ENCODE measurements at regions not wholly inside any gene's neighbourhood (a gene's known extent, or its start where the extent isn't known, plus 50 kb on each side); places are given as distances from the start of the nearest gene placed in this dataset.

DNA sequence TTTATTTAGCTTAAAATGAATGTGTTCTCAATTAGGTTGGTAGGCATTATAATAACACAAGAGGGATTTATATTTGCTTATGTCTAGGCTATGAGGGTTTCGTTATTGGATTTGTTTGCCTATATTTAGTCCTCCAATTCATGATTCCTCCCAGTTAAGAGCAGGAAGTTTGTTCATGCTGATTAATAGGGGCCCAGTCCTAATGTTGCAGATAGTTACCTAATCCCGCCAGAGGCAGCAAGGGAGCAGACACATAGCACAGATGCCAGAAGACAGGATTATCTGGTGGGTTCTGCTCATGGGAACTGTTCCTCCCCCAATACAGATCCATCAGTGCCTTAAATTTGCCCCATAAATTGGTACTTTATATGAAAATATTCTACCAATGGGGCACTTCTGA lies 100.8 kb upstream of the TLE4 start:
- TF ChIP-seq, protein P1, sequence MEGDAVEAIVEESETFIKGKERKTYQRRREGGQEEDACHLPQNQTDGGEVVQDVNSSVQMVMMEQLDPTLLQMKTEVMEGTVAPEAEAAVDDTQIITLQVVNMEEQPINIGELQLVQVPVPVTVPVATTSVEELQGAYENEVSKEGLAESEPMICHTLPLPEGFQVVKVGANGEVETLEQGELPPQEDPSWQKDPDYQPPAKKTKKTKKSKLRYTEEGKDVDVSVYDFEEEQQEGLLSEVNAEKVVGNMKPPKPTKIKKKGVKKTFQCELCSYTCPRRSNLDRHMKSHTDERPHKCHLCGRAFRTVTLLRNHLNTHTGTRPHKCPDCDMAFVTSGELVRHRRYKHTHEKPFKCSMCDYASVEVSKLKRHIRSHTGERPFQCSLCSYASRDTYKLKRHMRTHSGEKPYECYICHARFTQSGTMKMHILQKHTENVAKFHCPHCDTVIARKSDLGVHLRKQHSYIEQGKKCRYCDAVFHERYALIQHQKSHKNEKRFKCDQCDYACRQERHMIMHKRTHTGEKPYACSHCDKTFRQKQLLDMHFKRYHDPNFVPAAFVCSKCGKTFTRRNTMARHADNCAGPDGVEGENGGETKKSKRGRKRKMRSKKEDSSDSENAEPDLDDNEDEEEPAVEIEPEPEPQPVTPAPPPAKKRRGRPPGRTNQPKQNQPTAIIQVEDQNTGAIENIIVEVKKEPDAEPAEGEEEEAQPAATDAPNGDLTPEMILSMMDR (conservative IDR thresholded peaks at IDR 0.05 in 1 of 2, IDR thresholded peaks at IDR 0.05 in 1 of 2; ENCODE audit: low read depth in 1 of 2, low read length in 2 of 2), result no peak
- TF ChIP-seq EZH2 (IDR thresholded peaks at IDR 0.05; ENCODE audit: low read length, missing control alignments), result no peak
